Choroid plexus epithelial cell (primary cell): ENCODE measurements at regions not wholly inside any gene's neighbourhood (a gene's known extent, or its start where the extent isn't known, plus 50 kb on each side); places are given as distances from the start of the nearest gene placed in this dataset.

Experiments used
- DNase-seq: peaks from one replicate; pipeline ENCODE4 v3.0.0-alpha.2; 2010; ENCODE audit warnings: low read depth
- H3K4me3 ChIP-seq: 2 replicates; pipeline ENCODE4 v1.5.1; 2011; ENCODE audit warnings: low read depth, mild to moderate bottlenecking, control low read depth, low read length, moderate library complexity
- TF ChIP-seq, protein P1 (sequence below): conservative IDR thresholded peaks from 2 replicates; pipeline ENCODE4 v1.5.1; 2011; ENCODE audit warnings: low read depth, mild to moderate bottlenecking, control low read depth, inconsistent platforms, low read length, moderate library complexity

DNA sequence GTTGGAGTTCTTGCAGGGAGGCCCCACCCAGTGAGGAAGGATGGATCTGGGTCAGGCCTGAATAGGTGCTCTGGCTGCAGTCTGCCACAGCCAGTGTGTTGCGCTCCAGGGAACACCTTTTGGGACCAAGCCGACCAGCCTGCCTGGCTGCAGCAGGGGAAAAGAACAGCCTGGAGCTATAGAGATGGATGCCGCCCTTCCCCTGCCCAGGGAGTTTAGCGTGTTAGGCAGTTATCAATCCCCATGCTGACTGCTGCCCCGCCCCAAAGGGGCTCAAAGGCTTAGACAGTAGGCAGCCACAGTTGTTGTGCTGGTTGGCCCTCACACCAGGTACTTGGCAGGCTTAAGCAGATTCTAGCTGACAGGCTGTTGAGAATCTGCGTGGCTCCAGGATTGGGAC lies 153.4 kb upstream of the ADAMTS19 start:
- TF ChIP-seq, protein P1, sequence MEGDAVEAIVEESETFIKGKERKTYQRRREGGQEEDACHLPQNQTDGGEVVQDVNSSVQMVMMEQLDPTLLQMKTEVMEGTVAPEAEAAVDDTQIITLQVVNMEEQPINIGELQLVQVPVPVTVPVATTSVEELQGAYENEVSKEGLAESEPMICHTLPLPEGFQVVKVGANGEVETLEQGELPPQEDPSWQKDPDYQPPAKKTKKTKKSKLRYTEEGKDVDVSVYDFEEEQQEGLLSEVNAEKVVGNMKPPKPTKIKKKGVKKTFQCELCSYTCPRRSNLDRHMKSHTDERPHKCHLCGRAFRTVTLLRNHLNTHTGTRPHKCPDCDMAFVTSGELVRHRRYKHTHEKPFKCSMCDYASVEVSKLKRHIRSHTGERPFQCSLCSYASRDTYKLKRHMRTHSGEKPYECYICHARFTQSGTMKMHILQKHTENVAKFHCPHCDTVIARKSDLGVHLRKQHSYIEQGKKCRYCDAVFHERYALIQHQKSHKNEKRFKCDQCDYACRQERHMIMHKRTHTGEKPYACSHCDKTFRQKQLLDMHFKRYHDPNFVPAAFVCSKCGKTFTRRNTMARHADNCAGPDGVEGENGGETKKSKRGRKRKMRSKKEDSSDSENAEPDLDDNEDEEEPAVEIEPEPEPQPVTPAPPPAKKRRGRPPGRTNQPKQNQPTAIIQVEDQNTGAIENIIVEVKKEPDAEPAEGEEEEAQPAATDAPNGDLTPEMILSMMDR: no peak
- H3K4me3 ChIP-seq: no peak overlapping the region
- DNase-seq: no peak

DNA sequence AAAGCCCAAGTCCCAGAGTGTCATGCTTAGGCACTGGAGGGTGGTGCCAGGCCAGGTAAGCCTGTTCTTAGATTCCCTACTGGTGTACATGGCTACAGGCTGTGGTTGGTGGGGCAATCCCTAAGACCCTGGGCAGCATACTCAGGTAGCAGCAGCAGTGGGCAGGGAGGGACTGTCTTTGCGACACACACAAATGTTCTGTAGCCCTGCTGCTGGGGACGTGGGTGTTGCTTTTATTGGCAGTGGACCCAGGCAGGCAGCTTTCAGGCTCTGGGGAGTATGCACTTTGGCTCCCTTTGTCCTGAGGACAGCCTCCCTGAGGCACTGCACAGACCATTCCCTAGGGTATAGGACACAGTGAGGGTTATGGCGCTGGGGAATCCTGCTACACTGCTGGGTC lies 137.1 kb upstream of the ADAMTS19 start:
- TF ChIP-seq, protein P1: no peak
- H3K4me3 ChIP-seq: no peak overlapping the region
- no peak for DNase-seq

DNA sequence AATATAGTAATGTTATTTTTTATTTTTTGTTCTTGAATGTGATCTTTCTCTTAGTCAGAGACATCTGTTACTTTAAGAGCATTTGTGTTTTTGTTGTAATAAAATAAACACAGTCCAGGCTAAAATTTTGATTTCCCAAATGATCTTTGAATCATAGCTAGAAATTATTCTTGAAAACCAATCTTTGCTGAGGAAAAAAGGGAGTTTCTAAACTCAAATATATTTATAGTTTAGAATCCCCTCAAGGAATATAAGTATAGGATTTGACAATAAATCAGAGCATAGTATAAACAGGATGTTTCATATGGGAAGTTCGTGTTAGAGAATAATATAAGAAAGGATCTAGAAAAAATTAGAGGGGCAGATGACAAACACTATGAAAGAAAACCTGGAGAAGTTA lies 118.8 kb upstream of the ADAMTS19 start:
- TF ChIP-seq, protein P1: no peak
- DNase-seq: no peak
- no peak overlapping the region for H3K4me3 ChIP-seq

DNA sequence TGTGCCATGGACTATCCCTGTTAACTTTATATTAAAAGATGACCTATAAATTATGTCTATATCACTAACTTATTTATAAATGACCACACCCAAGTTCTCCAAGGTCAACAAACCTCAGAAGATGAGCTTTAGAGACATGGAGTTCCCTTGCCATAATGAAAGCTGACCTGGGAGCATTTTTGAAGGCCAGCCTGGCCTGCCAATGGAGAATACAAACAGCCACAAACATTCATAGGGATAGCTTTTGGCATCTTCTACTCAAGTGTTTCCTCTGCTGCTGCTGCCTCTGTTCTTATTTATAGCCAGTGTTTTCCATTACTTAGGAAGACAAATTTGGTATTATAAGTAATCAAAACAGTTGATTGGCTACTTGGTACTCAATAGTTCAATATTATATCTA lies 117.3 kb upstream of the ADAMTS19 start:
- no peak overlapping the region for H3K4me3 ChIP-seq
- DNase-seq: no peak
- TF ChIP-seq, protein P1: no peak

DNA sequence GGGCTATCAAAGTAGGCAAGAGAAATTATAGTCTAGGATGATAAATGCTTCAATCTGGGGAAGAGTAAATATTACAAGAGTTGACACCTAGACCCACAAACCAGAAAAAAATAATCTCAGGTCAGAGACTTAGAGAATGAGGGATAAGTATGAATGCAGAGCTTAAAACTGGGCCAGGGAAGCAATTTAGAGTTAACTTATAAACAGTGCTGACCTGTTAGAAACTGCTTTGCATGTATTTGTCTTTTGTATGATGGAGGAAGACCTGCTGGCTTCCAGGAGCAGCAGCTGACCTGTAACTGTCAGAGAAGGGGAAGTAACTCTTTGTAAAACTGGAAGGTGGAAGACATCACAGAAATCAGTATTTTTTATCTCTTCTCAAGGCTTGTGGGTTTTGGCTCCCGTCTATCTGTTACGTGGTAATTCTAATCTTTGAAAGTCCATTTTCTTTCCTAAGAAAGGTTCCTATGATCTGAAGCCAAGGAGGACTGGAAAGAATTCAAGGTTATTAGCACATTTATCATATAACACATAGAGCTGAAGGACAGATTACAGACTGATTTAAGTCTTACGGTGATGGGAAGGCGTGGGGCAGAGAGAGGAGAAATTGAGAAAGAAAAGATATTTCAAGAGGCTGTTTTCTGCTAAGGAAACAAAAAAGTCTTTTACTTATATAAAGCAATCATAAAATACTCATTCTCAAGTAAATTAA lies 114.7 kb upstream of the ADAMTS19 start:
- TF ChIP-seq, protein P1: no peak
- no peak for DNase-seq
- H3K4me3 ChIP-seq: no peak overlapping the region

DNA sequence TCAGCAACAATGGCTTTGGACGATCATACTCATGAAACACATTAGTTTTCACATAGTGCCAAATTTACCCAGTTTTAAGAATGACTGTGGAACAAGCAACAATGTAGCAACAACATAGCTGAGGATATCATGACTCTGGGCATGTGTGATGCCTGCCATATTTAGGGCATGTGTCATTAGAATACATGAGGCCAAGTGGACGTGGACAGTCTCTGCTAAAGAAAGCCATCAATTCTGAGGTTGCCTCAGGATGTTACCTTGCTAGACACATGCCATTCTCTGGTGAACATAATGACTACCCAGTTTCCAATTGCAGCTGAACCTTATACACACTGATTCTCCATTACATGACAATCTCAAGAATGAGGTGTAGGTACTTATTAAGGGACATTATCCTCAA lies 103.3 kb upstream of the ADAMTS19 start:
- DNase-seq: no peak
- H3K4me3 ChIP-seq: no peak overlapping the region
- TF ChIP-seq, protein P1: no peak

DNA sequence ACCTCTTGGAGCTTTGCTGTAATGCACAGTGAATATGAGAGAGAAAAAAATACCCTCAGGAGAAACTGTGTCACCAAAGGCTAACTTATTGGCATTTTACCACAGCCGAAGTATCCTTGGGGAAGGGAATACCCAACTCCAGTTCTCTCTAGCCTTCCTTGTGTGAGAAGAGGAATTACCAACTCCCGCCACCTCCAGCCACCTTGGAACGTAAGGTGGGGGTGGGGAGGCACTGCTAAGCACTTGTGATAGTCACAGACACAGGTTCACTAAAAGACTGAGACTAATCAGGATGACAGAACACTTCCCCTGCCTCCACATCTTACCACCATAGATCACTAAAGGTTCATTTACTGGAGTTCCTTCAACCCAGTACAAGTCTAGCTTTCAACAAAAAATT lies 102.0 kb upstream of the ADAMTS19 start:
- TF ChIP-seq, protein P1: no peak
- H3K4me3 ChIP-seq: no peak overlapping the region
- DNase-seq: no peak
